Aorta (tissue), 5 donors: ENCODE measurements at regions not wholly inside any gene's neighbourhood (a gene's known extent, or its start where the extent isn't known, plus 50 kb on each side); places are given as distances from the start of the nearest gene placed in this dataset.

Experiments used
- ATAC-seq: fragments of 200-7000 bp; cut with Tn5 transposase; one replicate; pipeline ENCODE4 v1.9.1; 2022; ENCODE audit warnings: moderate library complexity; ENCODE audit not compliant: low FRiP score
- DNase-seq, 2 donors: peaks; one replicate each; pipeline ENCODE4 v3.0.0-alpha.2; 2020
- H3K27ac ChIP-seq, 2 donors: one replicate each; pipeline ENCODE4 v1.5.1; 2013; ENCODE audit warnings: low read length in 2 of 2, mild to moderate bottlenecking in 2 of 2, moderate library complexity in 2 of 2, control low read depth in 1 of 2, inconsistent platforms in 1 of 2, low read depth in 1 of 2
- H3K27me3 ChIP-seq, 2 donors: one replicate each; pipeline ENCODE4 v1.6.1; 2013; ENCODE audit warnings: control low read depth in 1 of 2, low read length in 1 of 2, mild to moderate bottlenecking in 1 of 2, moderate library complexity in 1 of 2; ENCODE audit not compliant: insufficient read depth in 2 of 2, control insufficient read depth in 1 of 2
- H3K36me3 ChIP-seq, 2 donors: one replicate each; pipeline ENCODE4 v1.6.1; 2013; ENCODE audit warnings: control low read depth in 1 of 2, low read length in 1 of 2, mild to moderate bottlenecking in 1 of 2; ENCODE audit not compliant: insufficient read depth in 2 of 2, control insufficient read depth in 1 of 2
- H3K4me1 ChIP-seq, 2 donors: one replicate each; pipeline ENCODE4 v1.6.1; 2013; ENCODE audit warnings: low read length in 2 of 2, control low read depth in 1 of 2, mild to moderate bottlenecking in 1 of 2, moderate library complexity in 1 of 2; ENCODE audit not compliant: insufficient read depth in 2 of 2, control insufficient read depth in 1 of 2
- H3K4me3 ChIP-seq, 2 donors: one replicate each; pipeline ENCODE4 v1.5.1; 2013; ENCODE audit warnings: low read length in 2 of 2, control low read depth in 1 of 2, mild to moderate bottlenecking in 1 of 2
- H3K9me3 ChIP-seq: one replicate; pipeline ENCODE4 v1.6.1; 2013; ENCODE audit warnings: mild to moderate bottlenecking, low read length; ENCODE audit not compliant: control insufficient read depth
- WGBS, 2 donors: extraction: QIAGEN DNeasy Blood & Tissue Kit; methylation state at CpG; one replicate each; pipeline ENCODE4 v1.1.7; 2013; 5-methylcytosine and 5-hydroxymethylcytosine counted together
- intact Hi-C, 2 donors: fragments of 100-400 bp; cut with DNase I; formaldehyde crosslinking; loops; one replicate each; pipeline versions ENCODE4 v1.14.2 to v1.15.0; 2022
- donor health status: healthy with polysubstance abuse.
- donor health status: Bipolar disorder and iron deficiency.
- donor health status: DM: no; HTN: no; CAD: no.
- donor health status: DM: no; HTN: no; CAD: no.
- donor health status: DM: yes; HTN: yes; CAD: no.

- H3K27me3 ChIP-seq = no peaks in the 10 kb centered on the region
- 34 to 35% methylated on average over 2 of the region's 2 CpGs for WGBS, 2 donors
- H3K4me3 ChIP-seq = no peak overlapping the region
- ATAC-seq = no peak
- H3K9me3 ChIP-seq = no peaks in the 10 kb centered on the region
- H3K36me3 ChIP-seq = no peaks in the 10 kb centered on the region
- no peak for DNase-seq
- H3K27ac ChIP-seq = no peak overlapping the region
- H3K4me1 ChIP-seq = no peaks in the 10 kb centered on the region
- intact Hi-C loops = no loop called here
Measured at GRCh38 chr16:5461574-5461973, 364.0 kb upstream of the EEF2KMT start.

GRCh38 chr16:5461141-5461540 is 363.5 kb upstream of the EEF2KMT start:
- DNase-seq (no peak), ATAC-seq (no peak)
- no peak overlapping the region for H3K4me3 ChIP-seq
- H3K27ac ChIP-seq = no peak overlapping the region
- H3K36me3 ChIP-seq = no peaks in the 10 kb centered on the region
- H3K9me3 ChIP-seq = no peaks in the 10 kb centered on the region
- H3K27me3 ChIP-seq = no peaks in the 10 kb centered on the region
- no peaks in the 10 kb centered on the region for H3K4me1 ChIP-seq
- WGBS, 2 donors = 33 to 35% methylated on average over 8 of the region's 8 CpGs
- intact Hi-C loops = no loop called here

GRCh38 chr16:5460701-5461100 is 363.1 kb upstream of the EEF2KMT start:
- WGBS, 2 donors = 63% methylated on average over 8 of the region's 8 CpGs
- no peak for ATAC-seq
- H3K4me3 ChIP-seq = no peak overlapping the region
- no peak for DNase-seq
- H3K36me3 ChIP-seq = no peaks in the 10 kb centered on the region
- H3K27ac ChIP-seq = no peak overlapping the region
- H3K4me1 ChIP-seq = no peaks in the 10 kb centered on the region
- no peaks in the 10 kb centered on the region for H3K9me3 ChIP-seq
- intact Hi-C loops = no loop called here
- H3K27me3 ChIP-seq = no peaks in the 10 kb centered on the region

- H3K27ac ChIP-seq = no peak overlapping the region
- ATAC-seq = no peak
Measured at GRCh38 chr16:5459863-5460262, 362.3 kb upstream of the EEF2KMT start.

GRCh38 chr16:5455110-5455509 is 357.5 kb upstream of the EEF2KMT start:
- Histone ChIP-seq H3K4me3 (no peak overlapping the region), H3K4me1 (no peaks in the 10 kb centered on the region), H3K27me3 (no peaks in the 10 kb centered on the region), H3K36me3 (no peaks in the 10 kb centered on the region), H3K27ac (no peak overlapping the region), H3K9me3 (no peaks in the 10 kb centered on the region)
- 83 to 86% methylated on average over 1 of the region's 1 CpG for WGBS, 2 donors
- intact Hi-C loops = no loop called here
- ATAC-seq (no peak), DNase-seq (no peak)

More at GRCh38 chr16:5459863-5460262, 362.3 kb upstream of the EEF2KMT start:
- Histone ChIP-seq H3K9me3 (no peaks in the 10 kb centered on the region), H3K36me3 (no peaks in the 10 kb centered on the region), H3K4me1 (no peaks in the 10 kb centered on the region), H3K4me3 (no peak overlapping the region), H3K27me3 (no peaks in the 10 kb centered on the region)
- 72 to 75% methylated on average over 6 of the region's 6 CpGs for WGBS, 2 donors
- intact Hi-C loops = no loop called here
- no peak for DNase-seq

GRCh38 chr16:5454349-5454748 is 356.8 kb upstream of the EEF2KMT start:
- DNase-seq (no peak), ATAC-seq (no peak)
- Histone ChIP-seq H3K9me3 (no peaks in the 10 kb centered on the region), H3K36me3 (no peaks in the 10 kb centered on the region), H3K27ac (no peak overlapping the region), H3K4me3 (no peak overlapping the region), H3K27me3 (no peaks in the 10 kb centered on the region), H3K4me1 (no peaks in the 10 kb centered on the region)
- intact Hi-C loops = no loop called here

GRCh38 chr16:5451641-5452040 is 354.0 kb upstream of the EEF2KMT start:
- Histone ChIP-seq H3K4me1 (no peaks in the 10 kb centered on the region), H3K36me3 (no peaks in the 10 kb centered on the region), H3K27ac (no peak overlapping the region), H3K27me3 (no peaks in the 10 kb centered on the region), H3K9me3 (no peaks in the 10 kb centered on the region), H3K4me3 (no peak overlapping the region)
- no peak for DNase-seq
- WGBS, 2 donors = 50 to 52% methylated on average over 7 of the region's 7 CpGs
- intact Hi-C loops = no loop called here
- no peak for ATAC-seq

- no peak for DNase-seq
- H3K9me3 ChIP-seq = no peaks in the 10 kb centered on the region
- no peak overlapping the region for H3K27ac ChIP-seq
- H3K4me1 ChIP-seq = no peaks in the 10 kb centered on the region
- 26 to 28% methylated on average over 15 of the region's 15 CpGs for WGBS, 2 donors
- ATAC-seq = no peak
- no peaks in the 10 kb centered on the region for H3K36me3 ChIP-seq
- H3K4me3 ChIP-seq = no peak overlapping the region
- intact Hi-C loops = no loop called here
- no peaks in the 10 kb centered on the region for H3K27me3 ChIP-seq
Measured at GRCh38 chr16:5450409-5451104, 353.0 kb upstream of the EEF2KMT start.

- Histone ChIP-seq H3K9me3 (no peaks in the 10 kb centered on the region), H3K4me1 (no peaks in the 10 kb centered on the region), H3K36me3 (no peaks in the 10 kb centered on the region), H3K27me3 (no peaks in the 10 kb centered on the region), H3K4me3 (no peak overlapping the region), H3K27ac (no peak overlapping the region)
- ATAC-seq = no peak
- 42% methylated on average over 1 of the region's 1 CpG for WGBS, 2 donors
- intact Hi-C loops = no loop called here
- no peak for DNase-seq
Measured at GRCh38 chr16:5449901-5450300, 352.3 kb upstream of the EEF2KMT start.
